ENCODE measurements at regions not wholly inside any gene's neighbourhood (a gene's known extent, or its start where the extent isn't known, plus 50 kb on each side); places are given as distances from the start of the nearest gene placed in this dataset.

- no peaks in the 10 kb centered on the region for H3K36me3 ChIP-seq (ENCODE audit: insufficient read depth, low read length)
- H2AFZ ChIP-seq (ENCODE audit: low read depth, low read length): no peak overlapping the region
- no peak for DNase-seq
- H3K9me3 ChIP-seq (ENCODE audit: insufficient read depth, low read length, severe bottlenecking): no peaks in the 10 kb centered on the region
- H3K79me2 ChIP-seq (ENCODE audit: insufficient read depth, low read length): no peaks in the 10 kb centered on the region
- no peak overlapping the region for H3K27ac ChIP-seq (ENCODE audit: low read length)
- no peak overlapping the region for H3K4me2 ChIP-seq (ENCODE audit: insufficient read depth, low read length)
- TF ChIP-seq CTCF (IDR thresholded peaks at IDR 0.05; ENCODE audit: borderline replicate concordance, extremely low read depth, low read length, poor library complexity, severe bottlenecking): no peak
- no peak for TF ChIP-seq EZH2 (IDR thresholded peaks at IDR 0.05; ENCODE audit: borderline replicate concordance, low read depth, low read length, severe bottlenecking)
- ATAC-seq (ENCODE audit: insufficient read depth, low read depth): no peak
- peaks cover 3% of the 10 kb centered on the region for H3K27me3 ChIP-seq (ENCODE audit: insufficient read depth, low read length, poor library complexity)
- no peaks in the 10 kb centered on the region for H4K20me1 ChIP-seq (ENCODE audit: insufficient read depth, low read length)
- no peak overlapping the region for H3K9ac ChIP-seq (ENCODE audit: low read depth, low read length)
- H3K4me1 ChIP-seq (ENCODE audit: insufficient read depth, low read length): no peaks in the 10 kb centered on the region
- no peak overlapping the region for H3K4me3 ChIP-seq (ENCODE audit: low read depth in 1 of 2, low read length in 2 of 2)
Observed at GRCh38 chr5:58276431-58276830, 183.5 kb downstream of the PLK2 start.

DNA sequence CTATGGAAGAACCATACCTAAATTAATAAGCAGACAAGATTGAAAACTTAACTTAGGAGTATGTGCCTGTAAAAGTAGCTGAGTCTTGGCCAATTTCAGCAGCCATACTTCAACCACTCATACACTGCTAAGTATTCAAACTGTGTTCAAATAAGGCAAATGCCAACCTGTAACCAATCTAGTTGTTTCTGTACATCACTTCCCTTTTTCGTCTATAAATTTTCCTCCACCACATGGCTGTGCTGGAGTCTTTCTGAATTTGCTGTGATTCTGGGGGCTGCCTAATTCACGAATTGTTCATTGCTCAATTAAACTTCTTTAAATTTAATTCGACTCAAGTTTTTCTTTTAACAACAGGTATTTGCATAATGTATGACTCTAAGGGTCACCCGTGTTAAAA, 184.4 kb downstream of the PLK2 start:
- ATAC-seq (ENCODE audit: insufficient read depth, low read depth): no peak
- TF ChIP-seq CTCF (IDR thresholded peaks at IDR 0.05; ENCODE audit: borderline replicate concordance, extremely low read depth, low read length, poor library complexity, severe bottlenecking) (no peak), EZH2 (IDR thresholded peaks at IDR 0.05; ENCODE audit: borderline replicate concordance, low read depth, low read length, severe bottlenecking) (no peak)
- H3K27me3 ChIP-seq (ENCODE audit: insufficient read depth, low read length, poor library complexity): peaks cover 3% of the 10 kb centered on the region
- no peaks in the 10 kb centered on the region for H3K9me3 ChIP-seq (ENCODE audit: insufficient read depth, low read length, severe bottlenecking)
- H3K4me2 ChIP-seq (ENCODE audit: insufficient read depth, low read length): no peak overlapping the region
- no peaks in the 10 kb centered on the region for H4K20me1 ChIP-seq (ENCODE audit: insufficient read depth, low read length)
- DNase-seq: no peak
- no peaks in the 10 kb centered on the region for H3K36me3 ChIP-seq (ENCODE audit: insufficient read depth, low read length)
- H3K4me3 ChIP-seq (ENCODE audit: low read depth in 1 of 2, low read length in 2 of 2): no peak overlapping the region
- no peak overlapping the region for H2AFZ ChIP-seq (ENCODE audit: low read depth, low read length)
- H3K9ac ChIP-seq (ENCODE audit: low read depth, low read length): no peak overlapping the region
- no peak overlapping the region for H3K27ac ChIP-seq (ENCODE audit: low read length)
- no peaks in the 10 kb centered on the region for H3K79me2 ChIP-seq (ENCODE audit: insufficient read depth, low read length)
- no peaks in the 10 kb centered on the region for H3K4me1 ChIP-seq (ENCODE audit: insufficient read depth, low read length)

DNA sequence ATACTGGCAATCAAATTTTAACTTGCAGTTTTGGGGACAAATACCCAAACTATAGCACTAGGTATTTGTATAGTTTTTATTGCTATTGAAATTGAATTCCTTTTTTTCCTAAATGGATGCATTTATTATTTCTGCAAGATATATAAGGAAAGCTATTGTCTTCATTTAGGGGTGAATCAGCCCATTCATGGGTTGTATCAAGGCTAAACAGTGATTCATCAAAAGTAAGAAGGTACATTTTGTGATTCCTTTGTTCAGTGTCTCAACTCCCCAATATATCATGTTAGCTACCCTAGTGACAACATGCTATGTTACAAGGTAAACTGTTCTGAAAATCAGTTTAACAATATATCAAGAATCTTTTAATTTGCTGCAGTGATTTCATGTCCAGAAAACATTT, 185.7 kb downstream of the PLK2 start:
- H3K27me3 ChIP-seq (ENCODE audit: insufficient read depth, low read length, poor library complexity): peaks cover 3% of the 10 kb centered on the region
- H3K4me1 ChIP-seq (ENCODE audit: insufficient read depth, low read length): no peaks in the 10 kb centered on the region
- H3K4me3 ChIP-seq (ENCODE audit: low read depth in 1 of 2, low read length in 2 of 2): no peak overlapping the region
- H3K79me2 ChIP-seq (ENCODE audit: insufficient read depth, low read length): no peaks in the 10 kb centered on the region
- no peaks in the 10 kb centered on the region for H3K36me3 ChIP-seq (ENCODE audit: insufficient read depth, low read length)
- H2AFZ ChIP-seq (ENCODE audit: low read depth, low read length): no peak overlapping the region
- no peak overlapping the region for H3K27ac ChIP-seq (ENCODE audit: low read length)
- H3K9ac ChIP-seq (ENCODE audit: low read depth, low read length): no peak overlapping the region
- no peak overlapping the region for H3K4me2 ChIP-seq (ENCODE audit: insufficient read depth, low read length)
- TF ChIP-seq EZH2 (IDR thresholded peaks at IDR 0.05; ENCODE audit: borderline replicate concordance, low read depth, low read length, severe bottlenecking) (no peak), CTCF (IDR thresholded peaks at IDR 0.05; ENCODE audit: borderline replicate concordance, extremely low read depth, low read length, poor library complexity, severe bottlenecking) (no peak)
- ATAC-seq (ENCODE audit: insufficient read depth, low read depth) (no peak), DNase-seq (no peak)
- H4K20me1 ChIP-seq (ENCODE audit: insufficient read depth, low read length): no peaks in the 10 kb centered on the region
- no peaks in the 10 kb centered on the region for H3K9me3 ChIP-seq (ENCODE audit: insufficient read depth, low read length, severe bottlenecking)

- no peak for ATAC-seq (ENCODE audit: insufficient read depth, low read depth)
- no peaks in the 10 kb centered on the region for H4K20me1 ChIP-seq (ENCODE audit: insufficient read depth, low read length)
- no peaks in the 10 kb centered on the region for H3K9me3 ChIP-seq (ENCODE audit: insufficient read depth, low read length, severe bottlenecking)
- no peaks in the 10 kb centered on the region for H3K4me1 ChIP-seq (ENCODE audit: insufficient read depth, low read length)
- H3K36me3 ChIP-seq (ENCODE audit: insufficient read depth, low read length): no peaks in the 10 kb centered on the region
- H3K27ac ChIP-seq (ENCODE audit: low read length): no peak overlapping the region
- H3K4me2 ChIP-seq (ENCODE audit: insufficient read depth, low read length): no peak overlapping the region
- TF ChIP-seq CTCF (IDR thresholded peaks at IDR 0.05; ENCODE audit: borderline replicate concordance, extremely low read depth, low read length, poor library complexity, severe bottlenecking) (no peak), EZH2 (IDR thresholded peaks at IDR 0.05; ENCODE audit: borderline replicate concordance, low read depth, low read length, severe bottlenecking) (no peak)
- no peak overlapping the region for H3K9ac ChIP-seq (ENCODE audit: low read depth, low read length)
- no peak overlapping the region for H3K4me3 ChIP-seq (ENCODE audit: low read depth in 1 of 2, low read length in 2 of 2)
- H3K27me3 ChIP-seq (ENCODE audit: insufficient read depth, low read length, poor library complexity): peaks cover 2% of the 10 kb centered on the region
- H3K79me2 ChIP-seq (ENCODE audit: insufficient read depth, low read length): no peaks in the 10 kb centered on the region
- DNase-seq: no peak
- no peak overlapping the region for H2AFZ ChIP-seq (ENCODE audit: low read depth, low read length)
Observed at GRCh38 chr5:58273711-58274110, 186.2 kb downstream of the PLK2 start.
